KBM-7 (cell line): ENCODE measurements at regions not wholly inside any gene's neighbourhood (a gene's known extent, or its start where the extent isn't known, plus 50 kb on each side); places are given as distances from the start of the nearest gene placed in this dataset.

Experiments used
- DNase-seq: peaks from one replicate; pipeline ENCODE4 v3.0.0-alpha.2; 2015
- in situ Hi-C: fragments of 300-500 bp; cut with MboI; formaldehyde crosslinking; loops from 2 replicates; pipeline ENCODE4 v1.14.3; 2020; ENCODE audit warnings: low sequenced_read_pairs, low pct_unique_long_range_greater_than_20kb, mixed read lengths

DNA sequence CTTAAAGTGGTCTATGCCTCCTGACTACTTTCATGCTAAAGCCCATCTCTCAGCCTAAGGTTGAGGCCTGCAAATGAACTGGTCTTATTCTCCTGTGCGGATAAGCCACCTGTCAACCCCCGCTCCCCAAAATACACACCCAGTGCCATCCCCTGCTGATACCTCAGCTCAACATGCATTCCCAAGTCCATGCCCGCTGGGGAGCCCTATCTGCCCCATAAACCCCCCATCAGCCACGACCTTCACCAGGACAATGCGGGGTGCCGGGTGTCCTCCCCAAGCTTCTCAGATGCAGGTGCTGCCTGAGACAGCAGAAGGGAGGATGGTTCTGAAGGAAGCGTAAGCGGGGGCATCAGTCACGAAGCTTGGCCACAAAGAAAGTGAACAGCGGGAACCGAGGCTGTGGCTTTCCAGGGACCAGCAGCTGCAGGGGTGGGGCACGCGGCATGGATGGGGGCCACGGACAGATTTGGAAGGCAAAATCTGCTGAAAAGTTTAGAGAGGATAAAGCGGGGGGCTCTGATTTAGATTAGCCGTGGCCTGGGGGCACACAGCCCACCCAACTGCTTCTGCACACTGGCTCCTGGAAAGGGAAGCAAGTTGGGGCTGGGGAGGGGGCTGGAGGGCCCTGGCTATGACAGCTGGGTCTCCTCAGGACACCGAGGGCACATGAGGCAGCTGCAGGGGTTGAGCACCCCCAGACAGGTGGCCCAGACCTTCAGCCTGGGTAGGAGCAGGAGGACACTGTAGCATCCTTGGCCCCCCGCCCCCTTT is 1391.9 kb downstream of the TBC1D22A start:
- in situ Hi-C loops = no loop called here
- no peak for DNase-seq

DNA sequence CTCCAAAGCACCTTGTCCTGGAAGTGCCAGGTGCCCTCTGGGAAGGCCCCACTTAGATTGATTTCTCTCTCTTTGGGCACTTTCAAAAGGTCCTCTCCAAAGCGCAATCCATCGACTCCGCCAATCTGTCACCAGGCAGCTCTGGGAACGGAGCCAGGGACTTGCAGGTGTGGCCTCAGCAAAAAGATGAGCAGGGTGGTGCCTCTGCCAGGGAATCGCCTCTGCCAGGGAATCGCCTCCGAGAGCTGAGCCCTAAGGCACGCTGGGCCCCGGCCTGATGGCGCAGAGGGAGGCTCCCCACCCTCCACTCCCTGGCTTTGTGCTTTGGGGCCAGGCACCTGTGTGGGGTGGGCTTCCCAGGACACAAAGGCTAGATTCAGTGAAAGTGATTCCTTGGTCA is 1391.3 kb downstream of the TBC1D22A start:
- in situ Hi-C loops = no loop called here

DNA sequence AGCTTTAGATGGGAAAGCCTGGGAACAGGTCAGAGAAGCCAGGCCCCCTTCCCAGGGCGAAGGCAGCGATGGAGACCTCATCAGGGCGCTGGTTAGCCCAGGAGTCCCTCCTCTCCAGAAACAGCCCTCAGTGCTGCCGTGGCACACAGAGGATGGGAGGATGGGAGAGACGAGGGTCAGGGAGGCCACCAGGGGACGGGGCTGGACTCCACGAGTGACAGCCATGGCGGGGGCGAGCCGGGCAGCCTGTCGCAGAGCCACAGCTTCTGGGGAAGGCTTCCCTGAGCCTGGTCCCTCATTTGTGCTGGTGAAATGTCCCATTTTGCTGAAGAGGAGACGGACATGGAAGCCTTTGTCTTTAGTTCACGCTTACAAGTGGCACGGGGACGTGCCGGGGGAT is 1390.5 kb downstream of the TBC1D22A start:
- DNase-seq = no peak
- in situ Hi-C loops = no loop called here

More for the DNA sequence above, 1391.3 kb downstream of the TBC1D22A start:
- DNase-seq = no peak

DNA sequence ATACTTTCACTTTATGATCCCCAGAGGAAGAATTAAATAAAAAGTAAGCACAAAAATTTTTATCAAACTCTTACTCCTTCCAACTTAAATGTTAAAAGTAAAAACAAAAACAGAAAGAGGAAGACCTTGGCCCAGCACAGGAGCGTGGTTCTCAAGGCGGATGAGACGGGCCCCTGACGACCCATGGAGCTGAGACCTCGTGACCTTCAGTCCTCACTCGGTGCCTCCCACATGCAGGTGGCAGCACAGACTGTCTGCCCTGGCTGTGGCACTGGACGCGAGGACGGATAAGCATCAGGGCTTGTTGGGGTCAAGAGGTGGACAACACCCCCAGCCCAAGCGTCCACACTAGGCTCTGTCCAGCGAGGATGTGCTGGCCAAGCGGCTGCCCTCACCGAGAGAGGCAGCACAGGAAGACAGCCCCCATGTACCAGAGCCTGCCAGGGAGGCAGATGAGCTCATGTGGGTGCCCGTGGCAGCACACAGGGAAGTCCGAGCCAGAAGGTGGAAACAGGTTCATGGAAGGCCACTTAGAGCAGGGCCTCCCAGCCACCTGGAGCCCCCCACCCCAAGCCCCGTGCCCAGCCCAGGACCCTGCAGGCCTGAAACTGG is 1389.8 kb downstream of the TBC1D22A start:
- in situ Hi-C loops = no loop called here

DNA sequence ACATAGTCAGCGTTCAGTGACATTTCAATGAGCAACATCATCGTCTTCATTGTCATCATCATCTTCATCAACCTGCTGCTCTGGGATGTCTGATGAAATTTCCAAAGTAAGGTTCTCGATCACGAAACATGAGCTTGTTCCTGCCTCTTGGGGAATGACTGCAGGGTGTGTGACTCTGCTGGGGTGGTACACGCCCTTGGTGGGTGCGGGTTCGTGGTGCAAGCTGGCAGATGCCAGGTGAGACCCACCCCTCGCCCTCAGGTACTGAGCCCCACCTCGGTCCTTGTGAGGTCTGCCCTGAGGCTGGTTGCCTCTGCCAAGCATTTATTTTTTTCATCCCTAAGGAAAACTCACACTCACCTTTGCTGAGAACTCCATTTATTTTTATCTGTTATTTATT is 1389.2 kb downstream of the TBC1D22A start:
- no peak for DNase-seq
- in situ Hi-C loops = no loop called here

More for the DNA sequence above, 1389.8 kb downstream of the TBC1D22A start:
- DNase-seq = no peak

DNA sequence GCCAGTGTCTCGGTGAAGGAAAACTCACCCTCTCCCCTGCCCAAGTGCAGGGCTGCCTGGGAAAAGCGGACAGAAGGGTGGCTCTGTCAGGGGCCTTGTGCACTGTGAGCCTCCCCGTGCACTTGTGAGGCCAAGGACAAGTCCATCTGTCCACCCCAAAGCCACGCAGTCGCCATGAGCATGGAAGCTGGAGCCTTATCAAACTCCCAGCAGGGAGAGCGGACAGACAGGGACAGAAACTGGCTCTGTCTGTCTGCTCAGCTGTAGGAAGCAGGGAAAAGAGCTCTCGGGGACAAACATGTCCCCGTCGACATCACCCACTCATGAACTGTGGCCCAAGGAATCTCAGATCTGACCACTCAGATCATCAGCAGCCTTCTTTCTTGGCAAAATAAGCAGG is 1385.4 kb downstream of the TBC1D22A start:
- in situ Hi-C loops = no loop called here
- DNase-seq = no peak

DNA sequence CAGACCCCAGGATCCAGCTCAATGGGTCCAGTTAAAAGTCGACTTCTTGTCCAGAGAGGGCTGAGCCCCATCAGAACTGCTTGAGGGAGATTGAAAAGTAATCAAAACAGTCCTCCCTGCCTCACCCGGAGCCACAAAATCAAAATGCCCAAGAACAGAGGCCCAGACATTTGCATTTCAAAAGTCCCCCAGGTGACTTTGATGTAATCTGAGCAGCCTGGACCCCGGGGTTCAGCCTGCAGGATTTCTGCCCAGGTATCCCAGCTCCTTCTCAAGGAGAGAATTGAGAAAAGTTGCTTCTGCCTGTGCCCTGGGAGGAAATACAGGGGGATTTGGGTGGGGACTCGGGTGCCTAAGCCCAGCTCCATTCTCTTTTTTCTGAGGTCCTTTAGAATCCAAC is 1385.0 kb downstream of the TBC1D22A start:
- in situ Hi-C loops = no loop called here
- DNase-seq = no peak

DNA sequence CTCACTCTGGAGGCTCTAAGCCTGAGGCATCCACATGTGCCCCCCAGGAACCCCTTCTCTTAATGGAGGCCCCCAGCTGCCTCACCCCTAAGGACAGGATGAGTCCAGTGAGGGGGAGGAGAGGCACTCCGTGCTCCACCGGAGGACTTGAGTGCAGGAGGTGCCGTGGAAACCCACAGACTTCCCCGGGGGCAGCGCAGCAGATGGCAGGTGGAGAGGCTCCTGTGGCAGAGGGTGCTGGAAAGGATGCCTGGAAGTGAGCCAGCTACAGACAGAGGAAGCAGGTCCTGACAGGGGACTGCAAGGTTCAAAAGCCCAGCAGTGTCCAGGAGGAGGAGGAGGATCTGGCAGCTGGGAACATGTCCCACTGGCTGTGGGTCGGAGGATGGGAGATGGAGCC is 1384.0 kb downstream of the TBC1D22A start:
- DNase-seq = no peak
- in situ Hi-C loops = no loop called here

DNA sequence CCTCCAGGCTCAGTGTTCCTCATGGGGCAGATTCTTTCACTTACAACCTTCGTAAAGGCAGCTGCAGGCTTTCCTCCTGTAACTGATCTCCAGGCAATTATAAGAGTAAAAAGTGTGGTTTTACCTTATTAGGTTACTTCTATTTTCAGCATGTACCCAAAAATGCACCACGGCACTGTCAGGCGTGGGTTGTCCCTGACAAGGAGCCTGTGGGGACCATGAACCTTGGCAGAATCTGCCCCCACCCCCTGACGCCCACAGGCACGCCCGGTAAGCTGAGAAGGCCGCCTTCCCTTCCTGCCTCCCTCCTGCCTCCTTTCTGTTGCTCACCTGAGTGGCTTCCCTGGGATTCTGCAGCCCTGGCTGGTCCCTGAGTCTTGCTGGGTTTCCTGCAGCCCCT is 1383.3 kb downstream of the TBC1D22A start:
- no peak for DNase-seq
- in situ Hi-C loops = no loop called here

DNA sequence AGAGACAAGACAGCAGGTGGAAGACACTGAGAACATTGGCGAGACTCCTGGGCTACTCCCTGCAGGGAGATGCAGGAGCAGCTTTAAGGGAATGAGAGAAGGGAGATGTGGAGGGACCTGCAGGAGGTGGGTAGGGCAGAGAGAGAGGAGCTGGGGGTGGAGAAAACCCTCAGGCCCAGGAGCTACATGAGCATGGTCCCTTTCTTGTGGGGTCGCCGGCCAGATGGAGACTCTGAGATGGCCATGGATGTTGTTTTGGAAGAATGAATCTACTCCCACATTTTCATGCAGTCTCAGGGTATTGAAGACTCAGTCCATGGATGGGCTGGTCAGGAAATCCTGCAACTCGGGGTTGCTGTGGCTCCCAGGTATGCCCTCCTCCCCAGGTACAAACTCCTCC is 1381.9 kb downstream of the TBC1D22A start:
- in situ Hi-C loops = no loop called here
- no peak for DNase-seq

DNA sequence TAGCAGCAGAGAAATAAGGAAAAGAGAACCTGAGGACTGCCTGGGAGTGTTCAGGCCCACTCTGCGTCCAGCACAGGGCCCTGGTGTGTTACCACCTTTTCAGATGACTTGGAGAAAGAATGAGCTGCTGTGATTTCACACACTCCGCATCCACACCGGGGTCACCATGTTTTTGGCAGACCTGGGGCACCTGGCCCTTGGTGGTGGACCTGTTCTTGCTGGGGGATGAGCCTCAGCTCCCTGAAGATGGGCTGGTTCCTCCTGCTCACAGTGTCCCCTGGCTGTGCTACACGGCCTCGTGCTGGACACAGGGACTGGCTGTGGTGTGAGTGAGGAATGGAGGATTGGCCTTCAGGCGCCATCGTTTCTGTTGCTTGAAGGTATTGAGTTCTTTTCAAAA is 1381.4 kb downstream of the TBC1D22A start:
- no peak for DNase-seq
- in situ Hi-C loops = no loop called here

DNA sequence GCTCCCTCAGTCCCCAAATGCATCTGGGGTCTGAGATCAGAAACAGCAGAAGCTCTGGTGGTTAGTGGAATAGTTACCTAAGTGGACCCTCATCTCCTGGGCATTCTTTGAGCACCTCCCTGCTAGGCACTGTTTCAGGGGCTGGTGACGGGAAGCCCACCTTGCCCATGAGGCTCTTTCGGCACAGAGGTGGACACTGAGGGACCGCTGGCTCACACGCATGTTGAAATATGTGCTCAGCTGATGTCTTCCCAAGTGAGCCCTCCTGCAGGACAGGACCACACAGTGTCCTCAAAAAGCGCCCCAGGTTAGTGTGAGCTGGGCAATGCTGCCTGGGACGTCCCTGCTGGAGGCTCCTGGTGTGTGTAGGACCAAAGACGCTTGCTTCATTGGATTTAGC is 1379.9 kb downstream of the TBC1D22A start:
- DNase-seq = no peak
- in situ Hi-C loops = no loop called here

DNA sequence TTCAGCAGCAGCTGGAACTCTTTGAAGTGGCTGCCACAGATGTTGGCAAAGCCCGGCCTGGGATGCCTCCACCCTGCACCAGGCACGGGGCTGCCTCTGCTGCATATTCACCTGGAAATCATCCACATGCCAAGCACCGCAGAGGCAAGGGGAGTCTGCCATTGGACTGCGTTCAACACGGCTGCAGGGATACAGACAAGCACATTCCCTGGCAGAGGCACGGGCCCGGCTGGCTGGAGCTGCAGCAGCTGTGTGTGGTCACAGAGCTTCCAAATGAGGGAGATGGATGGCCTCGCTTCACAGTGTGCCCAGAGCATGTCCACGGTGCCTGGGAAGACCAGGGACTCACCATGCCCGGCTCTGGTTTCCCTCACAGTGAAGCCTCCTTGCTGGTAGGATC is 1378.9 kb downstream of the TBC1D22A start:
- in situ Hi-C loops = no loop called here
- no peak for DNase-seq

DNA sequence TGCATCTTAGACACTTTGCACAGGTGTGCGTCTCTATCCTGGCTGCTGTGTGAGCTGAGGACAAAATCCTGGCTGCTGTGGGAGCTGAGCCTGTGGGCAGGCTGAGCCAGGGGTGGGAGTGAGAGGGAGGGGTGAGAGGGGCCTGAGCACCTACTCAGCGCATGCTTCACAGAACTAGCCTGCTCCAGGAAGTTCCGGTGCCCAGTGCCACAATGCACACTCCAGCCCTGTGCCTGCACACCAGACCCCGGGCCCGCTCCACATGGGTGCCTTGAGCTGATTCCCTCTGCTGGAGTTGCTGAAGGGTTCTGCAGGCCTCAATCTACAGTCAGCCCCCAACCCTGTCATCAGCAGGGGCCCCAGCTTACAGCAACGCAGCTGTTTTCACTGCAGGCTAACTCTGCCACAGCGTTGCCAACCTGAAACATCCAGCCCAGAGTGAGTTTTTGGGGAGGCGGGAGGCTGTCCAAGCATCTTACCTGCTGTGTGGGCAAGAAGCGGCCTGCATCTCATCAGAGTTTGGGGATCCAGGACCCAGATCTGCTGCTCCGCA is 1377.9 kb downstream of the TBC1D22A start:
- in situ Hi-C loops = no loop called here
- no peak for DNase-seq

DNA sequence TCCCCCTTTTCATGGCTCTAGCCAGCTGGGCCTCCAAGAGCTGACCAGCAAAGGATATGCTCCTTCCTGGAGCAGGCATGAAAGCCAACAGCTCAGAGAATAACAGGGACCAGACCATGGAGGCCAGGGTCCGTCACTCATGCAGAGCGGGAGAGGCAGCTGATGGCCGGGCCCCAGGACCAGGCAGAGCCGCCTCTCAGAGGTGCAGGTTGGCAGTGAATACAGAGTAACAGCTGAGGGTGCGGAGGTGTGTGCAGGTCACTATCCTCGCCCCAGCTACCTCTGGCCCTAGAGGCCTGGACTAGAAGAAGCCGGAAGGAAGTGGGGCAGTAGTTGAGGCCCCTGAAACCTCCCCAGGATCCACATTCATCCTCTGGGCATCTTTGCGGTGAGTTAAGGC is 1377.3 kb downstream of the TBC1D22A start:
- no peak for DNase-seq
- in situ Hi-C loops = no loop called here

DNA sequence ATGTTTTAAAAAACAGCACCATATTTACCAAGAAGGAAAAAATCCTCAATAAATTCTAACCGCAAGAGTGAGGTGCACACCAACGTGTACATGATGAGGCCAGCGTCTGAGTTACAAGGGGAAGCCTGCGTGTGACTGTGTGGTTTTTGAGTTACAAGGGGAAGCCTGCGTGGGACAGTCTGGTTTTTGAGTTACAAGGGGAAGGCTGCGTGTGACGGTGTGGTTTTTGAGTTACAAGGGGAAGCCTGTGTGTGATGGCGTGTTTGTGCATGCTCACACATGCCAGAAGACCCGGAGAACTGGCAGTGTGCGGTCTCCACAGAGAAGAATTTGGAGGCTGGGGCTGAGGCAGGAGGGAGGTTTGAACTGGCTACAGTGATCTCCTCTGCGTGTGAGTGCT is 1376.4 kb downstream of the TBC1D22A start:
- peak; percentile 32 for DNase-seq
- in situ Hi-C loops = no loop called here

DNA sequence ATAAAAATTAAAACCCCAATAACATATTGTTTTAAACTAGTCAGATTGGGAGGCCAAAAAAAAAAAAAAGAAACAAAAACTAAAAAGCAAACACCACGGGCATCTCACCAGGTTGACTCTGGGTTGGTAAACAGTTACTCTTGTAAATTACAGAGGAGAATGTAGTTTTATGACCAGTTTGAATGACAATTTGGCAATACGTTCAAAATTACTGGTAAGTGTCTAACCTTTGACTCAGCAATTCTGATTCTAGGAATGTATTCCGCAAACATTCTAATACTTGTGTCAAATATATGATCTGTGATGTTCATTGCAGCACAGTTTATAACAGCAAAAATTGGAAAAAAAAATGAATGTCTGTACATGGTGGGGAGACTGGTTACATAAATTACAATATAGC is 1376.0 kb downstream of the TBC1D22A start:
- DNase-seq = no peak
- in situ Hi-C loops = no loop called here

DNA sequence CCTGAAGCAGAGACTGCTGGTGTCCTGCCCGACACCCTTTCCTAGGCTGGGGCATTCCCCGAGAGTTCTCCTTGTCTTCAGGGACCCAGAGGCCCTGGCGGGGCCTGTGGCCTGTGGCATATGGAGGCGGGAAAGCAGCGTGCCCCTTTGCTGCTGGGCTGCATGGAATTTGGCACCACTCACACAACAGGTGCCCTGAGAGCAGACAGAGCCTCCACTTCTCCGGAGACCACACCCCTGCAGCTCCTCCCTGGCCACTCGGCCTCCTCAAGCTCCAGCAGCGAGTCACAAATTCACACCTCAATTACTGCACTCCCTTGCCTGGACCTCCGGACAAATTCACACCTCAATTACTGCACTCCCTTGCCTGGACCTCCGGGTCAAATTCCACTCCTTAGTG is 1375.2 kb downstream of the TBC1D22A start:
- no peak for DNase-seq

DNA sequence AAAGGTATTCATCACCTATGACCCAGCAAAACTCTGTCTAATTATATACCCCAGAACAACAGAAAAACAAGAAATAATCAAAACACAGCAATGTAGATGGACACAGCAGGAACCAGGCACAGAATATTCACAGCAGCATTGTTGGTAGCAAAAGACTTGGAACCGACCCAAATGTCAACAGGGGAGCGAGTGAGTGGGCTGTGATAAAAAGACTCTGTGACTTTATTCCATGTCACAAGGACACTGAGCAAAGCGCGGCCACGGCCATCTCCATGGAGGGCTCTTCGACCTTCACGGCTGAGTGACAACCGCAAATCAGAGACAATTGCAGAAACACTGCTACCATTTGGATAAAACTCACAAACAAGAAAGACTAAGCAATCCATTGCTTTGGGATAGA is 1373.1 kb downstream of the TBC1D22A start:
- in situ Hi-C loops = no loop called here
- DNase-seq = no peak

More for the DNA sequence above, 1375.2 kb downstream of the TBC1D22A start:
- in situ Hi-C loops = no loop called here

DNA sequence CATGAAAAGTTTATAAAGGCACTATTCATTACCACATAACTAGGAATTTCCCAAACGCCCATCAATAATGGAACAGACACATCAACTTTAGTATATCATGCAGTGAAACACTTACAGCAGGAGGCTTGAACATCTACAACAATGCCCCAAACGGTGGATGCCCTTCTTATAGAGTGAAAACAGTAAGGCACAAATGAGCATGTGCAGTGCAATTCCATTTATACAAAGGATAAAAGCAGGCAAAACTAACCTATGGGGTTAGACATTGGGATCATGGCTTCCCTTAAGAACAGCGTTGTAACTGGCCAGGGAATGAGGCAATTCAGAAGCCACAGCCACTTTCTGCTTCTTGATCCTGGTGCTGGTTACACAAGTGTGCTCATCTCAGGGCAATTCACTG is 1363.0 kb downstream of the TBC1D22A start:
- in situ Hi-C loops = no loop called here
- DNase-seq = no peak

DNA sequence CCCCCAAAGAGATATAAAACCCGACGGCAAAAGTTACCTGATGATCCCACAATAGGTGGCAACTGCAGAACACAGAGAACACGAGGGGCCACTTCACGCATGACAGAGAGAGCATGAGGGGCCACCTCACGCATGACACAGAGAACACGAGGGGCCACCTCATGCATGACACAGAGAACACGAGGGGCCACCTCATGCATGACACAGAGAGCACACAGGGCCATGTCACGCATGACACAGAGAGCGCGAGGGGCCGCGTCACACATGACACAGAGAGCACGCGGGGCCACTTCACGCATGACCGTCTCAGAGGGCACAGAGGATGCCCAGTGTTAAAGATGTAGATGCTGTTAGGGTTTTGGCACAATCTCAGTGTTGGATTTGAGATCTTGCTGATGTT is 1359.5 kb downstream of the TBC1D22A start:
- in situ Hi-C loops = no loop called here

More for the DNA sequence above, 1359.5 kb downstream of the TBC1D22A start:
- DNase-seq = no peak
